Transverse colon (tissue), 4 donors: ENCODE measurements at regions not wholly inside any gene's neighbourhood (a gene's known extent, or its start where the extent isn't known, plus 50 kb on each side); places are given as distances from the start of the nearest gene placed in this dataset.

Source experiments
- DNase-seq: peaks from one replicate; pipeline ENCODE4 v3.0.0-alpha.2; 2019
- H3K27ac ChIP-seq, 4 donors: fragments of 200-600 bp; sonication (generic); 2 replicates each; pipeline ENCODE4 v1.5.1; 2016 to 2018; ENCODE audit warnings: inconsistent platforms in 4 of 4
- H3K27me3 ChIP-seq: fragments of 200-600 bp; sonication (generic); 2 replicates; pipeline ENCODE4 v1.5.1; 2017; ENCODE audit warnings: inconsistent platforms
- H3K36me3 ChIP-seq, 4 donors: fragments of 200-600 bp; sonication (generic); 2 replicates each; pipeline ENCODE4 v1.5.1; 2017 to 2019; ENCODE audit warnings: inconsistent platforms in 4 of 4
- H3K4me1 ChIP-seq, 4 donors: fragments of 200-600 bp; sonication (generic); 2 replicates each; pipeline ENCODE4 v1.5.1; 2017 to 2020; ENCODE audit warnings: inconsistent platforms in 4 of 4
- H3K4me3 ChIP-seq, 4 donors: fragments of 200-600 bp; sonication (generic); 1 replicate in 1 of 4; 2 replicates in 3 of 4; pipeline versions ENCODE4 v1.5.1 to v1.6.1; 2017 to 2019; ENCODE audit warnings: inconsistent platforms in 4 of 4
- H3K9me3 ChIP-seq, 2 donors: fragments of 200-600 bp; sonication (generic); 2 replicates each; pipeline ENCODE4 v1.5.1; 2017 to 2019; ENCODE audit warnings: inconsistent platforms in 2 of 2
- CTCF ChIP-seq, 5 experiments: fragments of 200-600 bp in 3 of 5; fragments of 450-650 bp in 2 of 5; sonication (generic) in 3 of 5; IDR thresholded peaks; 1 replicate in 2 of 5; 2 replicates in 3 of 5; pipeline ENCODE4 v1.5.1; 2016 to 2017; ENCODE audit warnings: antibody characterized with exemption in 5 of 5, inconsistent platforms in 3 of 5, mild to moderate bottlenecking in 2 of 5, moderate library complexity in 1 of 5
- EP300 ChIP-seq: sonication (generic); formaldehyde crosslinking; IDR thresholded peaks from one replicate; pipeline ENCODE4 v1.6.1; 2017; ENCODE audit warnings: antibody characterized with exemption, low read depth
- POLR2A ChIP-seq: fragments of 450-650 bp; IDR thresholded peaks from one replicate; pipeline ENCODE4 v1.6.1; 2016; ENCODE audit warnings: antibody characterized with exemption, mild to moderate bottlenecking, moderate library complexity
- POLR2AphosphoS5 ChIP-seq, 3 donors: sonication (generic); formaldehyde crosslinking; IDR thresholded peaks; one replicate each; pipeline ENCODE4 v1.6.1; 2016; ENCODE audit warnings: antibody characterized with exemption in 3 of 3
- WGBS, 2 donors: methylation state at CpG; one replicate each; pipeline ENCODE4 v1.1.5; 2018; ENCODE audit warnings: low coverage in 1 of 2; 5-methylcytosine and 5-hydroxymethylcytosine counted together
- in situ Hi-C, 4 donors: fragments of 200-750 bp; cut with MboI; loops; one replicate each; pipeline versions ENCODE4 v1.15.0 to v1.15.1; 2017; ENCODE audit warnings: low sequenced_read_pairs in 3 of 4, low pct_ligation_motif_present in 1 of 4, low pct_unique_long_range_greater_than_20kb in 1 of 4
- intact Hi-C: fragments of 100-400 bp; cut with DNase I; formaldehyde crosslinking; loops from one replicate; pipeline ENCODE4 v1.15.1; 2023; ENCODE audit warnings: low total_unique reads

- Histone ChIP-seq H3K4me3 (no peak overlapping the region), H3K36me3 (no peaks in the 10 kb centered on the region), H3K9me3 (no peaks in the 10 kb centered on the region), H3K27ac (no peak overlapping the region), H3K4me1 (no peaks in the 10 kb centered on the region), H3K27me3 (no peaks in the 10 kb centered on the region)
- no peak for DNase-seq
- WGBS, 2 donors, result 71 to 77% methylated on average over 2 of the region's 2 CpGs
- intact Hi-C loops, result no loop called here
- TF ChIP-seq POLR2AphosphoS5 (IDR thresholded peaks at IDR 0.05) (no peak), EP300 (no peak), CTCF (IDR thresholded peaks at IDR 0.05) (no peak), POLR2A (no peak)
- in situ Hi-C loops, result no loop called here
These were observed 281.7 kb upstream of the MC4R start for GRCh38 chr18:60654298-60654697.

GRCh38 chr18:60656553-60656952 lies 284.0 kb upstream of the MC4R start:
- H3K4me3 ChIP-seq, result no peak overlapping the region
- DNase-seq, result no peak
- intact Hi-C loops, result no loop called here
- no peak overlapping the region for H3K27ac ChIP-seq
- H3K9me3 ChIP-seq, result no peaks in the 10 kb centered on the region
- H3K4me1 ChIP-seq, result no peaks in the 10 kb centered on the region
- in situ Hi-C loops, result no loop called here
- TF ChIP-seq EP300 (no peak), POLR2AphosphoS5 (IDR thresholded peaks at IDR 0.05) (no peak)
- no peaks in the 10 kb centered on the region for H3K27me3 ChIP-seq
- H3K36me3 ChIP-seq, result no peaks in the 10 kb centered on the region
- WGBS, 2 donors, result 63 to 85% methylated on average over 3 to 4 of the region's 4 CpGs

- no peaks in the 10 kb centered on the region for H3K4me1 ChIP-seq
- no peaks in the 10 kb centered on the region for H3K36me3 ChIP-seq
- no peak overlapping the region for H3K27ac ChIP-seq
- no peak for TF ChIP-seq POLR2AphosphoS5 (IDR thresholded peaks at IDR 0.05)
- no peak for TF ChIP-seq EP300
- no peak for TF ChIP-seq POLR2A
- TF ChIP-seq CTCF (IDR thresholded peaks at IDR 0.05), result no peak
- in situ Hi-C loops (no loop called here), intact Hi-C loops (no loop called here)
- no peaks in the 10 kb centered on the region for H3K9me3 ChIP-seq
- 76 to 91% methylated on average over 10 to 22 of the region's 22 CpGs for WGBS, 2 donors
- DNase-seq, result no peak
- H3K27me3 ChIP-seq, result no peaks in the 10 kb centered on the region
- H3K4me3 ChIP-seq, result no peak overlapping the region
These were observed 289.9 kb upstream of the MC4R start for GRCh38 chr18:60662491-60662890.

GRCh38 chr18:60663060-60663989 lies 290.8 kb upstream of the MC4R start:
- no peak for DNase-seq
- no peaks in the 10 kb centered on the region for H3K27me3 ChIP-seq
- H3K4me1 ChIP-seq, result no peaks in the 10 kb centered on the region
- H3K36me3 ChIP-seq, result no peaks in the 10 kb centered on the region
- intact Hi-C loops (no loop called here), in situ Hi-C loops (no loop called here)
- H3K27ac ChIP-seq, result no peak overlapping the region
- 92% methylated on average over 34 of the region's 38 CpGs; no CpG with 5 or more reads in 1 of the 2 donors for WGBS, 2 donors
- no peaks in the 10 kb centered on the region for H3K9me3 ChIP-seq
- TF ChIP-seq EP300 (no peak), CTCF (IDR thresholded peaks at IDR 0.05) (no peak), POLR2A (no peak), POLR2AphosphoS5 (IDR thresholded peaks at IDR 0.05) (no peak)
- no peak overlapping the region for H3K4me3 ChIP-seq
